Mammary epithelial cell (primary cell): ENCODE measurements at regions not wholly inside any gene's neighbourhood (a gene's known extent, or its start where the extent isn't known, plus 50 kb on each side); places are given as distances from the start of the nearest gene placed in this dataset.

Source experiments
- EZH2 ChIP-seq: IDR thresholded peaks from 2 replicates; pipeline ENCODE4 v1.6.1; 2012; ENCODE audit warnings: low read length, inconsistent platforms, borderline replicate concordance
- TF ChIP-seq, protein P1 (sequence below), 2 donors: IDR thresholded peaks in 1 of 2; conservative IDR thresholded peaks in 1 of 2; 2 replicates each; pipeline ENCODE4 v1.5.1; 2011 to 2012; ENCODE audit warnings: inconsistent platforms in 2 of 2, low read length in 2 of 2, mild to moderate bottlenecking in 2 of 2, control low read depth in 1 of 2, low read depth in 1 of 2; ENCODE audit not compliant: insufficient read depth in 1 of 2; ENCODE audit errors: extremely low read depth in 1 of 2

- TF ChIP-seq, protein P1, sequence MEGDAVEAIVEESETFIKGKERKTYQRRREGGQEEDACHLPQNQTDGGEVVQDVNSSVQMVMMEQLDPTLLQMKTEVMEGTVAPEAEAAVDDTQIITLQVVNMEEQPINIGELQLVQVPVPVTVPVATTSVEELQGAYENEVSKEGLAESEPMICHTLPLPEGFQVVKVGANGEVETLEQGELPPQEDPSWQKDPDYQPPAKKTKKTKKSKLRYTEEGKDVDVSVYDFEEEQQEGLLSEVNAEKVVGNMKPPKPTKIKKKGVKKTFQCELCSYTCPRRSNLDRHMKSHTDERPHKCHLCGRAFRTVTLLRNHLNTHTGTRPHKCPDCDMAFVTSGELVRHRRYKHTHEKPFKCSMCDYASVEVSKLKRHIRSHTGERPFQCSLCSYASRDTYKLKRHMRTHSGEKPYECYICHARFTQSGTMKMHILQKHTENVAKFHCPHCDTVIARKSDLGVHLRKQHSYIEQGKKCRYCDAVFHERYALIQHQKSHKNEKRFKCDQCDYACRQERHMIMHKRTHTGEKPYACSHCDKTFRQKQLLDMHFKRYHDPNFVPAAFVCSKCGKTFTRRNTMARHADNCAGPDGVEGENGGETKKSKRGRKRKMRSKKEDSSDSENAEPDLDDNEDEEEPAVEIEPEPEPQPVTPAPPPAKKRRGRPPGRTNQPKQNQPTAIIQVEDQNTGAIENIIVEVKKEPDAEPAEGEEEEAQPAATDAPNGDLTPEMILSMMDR (conservative IDR thresholded peaks at IDR 0.05 in 1 of 2, IDR thresholded peaks at IDR 0.05 in 1 of 2; ENCODE audit: extremely low read depth in 1 of 2, insufficient read depth in 1 of 2, low read depth in 1 of 2, low read length in 2 of 2), result no peak
- TF ChIP-seq EZH2, result no peak
Observed at GRCh38 chr1:239841631-239842030, 250.1 kb upstream of the FMN2 start.
